GM23248 (cell line): ENCODE measurements at regions not wholly inside any gene's neighbourhood (a gene's known extent, or its start where the extent isn't known, plus 50 kb on each side); places are given as distances from the start of the nearest gene placed in this dataset.

Experiments used
- EZH2 ChIP-seq: fragments of 200-600 bp; sonication (generic); IDR thresholded peaks from 2 replicates; pipeline ENCODE4 v1.6.1; 2018; ENCODE audit warnings: antibody characterized with exemption, mild to moderate bottlenecking; ENCODE audit not compliant: insufficient read depth, poor library complexity, severe bottlenecking
- EZH2phosphoT487 ChIP-seq: fragments of 200-600 bp; sonication (generic); IDR thresholded peaks from 2 replicates; pipeline ENCODE4 v1.6.1; 2018; ENCODE audit warnings: antibody characterized with exemption, moderate library complexity, mild to moderate bottlenecking, low read depth; ENCODE audit not compliant: insufficient read depth

- no peak for TF ChIP-seq EZH2
- TF ChIP-seq EZH2phosphoT487 = no peak
These were observed 361.1 kb downstream of the INSIG2 start for GRCh38 chr2:118449401-118449800.
